LoVo (cell line): ENCODE measurements at regions not wholly inside any gene's neighbourhood (a gene's known extent, or its start where the extent isn't known, plus 50 kb on each side); places are given as distances from the start of the nearest gene placed in this dataset.

Source experiments
- DNase-seq: peaks from one replicate; pipeline ENCODE4 v3.0.0-alpha.2; 2016; ENCODE audit warnings: low spot score

DNA sequence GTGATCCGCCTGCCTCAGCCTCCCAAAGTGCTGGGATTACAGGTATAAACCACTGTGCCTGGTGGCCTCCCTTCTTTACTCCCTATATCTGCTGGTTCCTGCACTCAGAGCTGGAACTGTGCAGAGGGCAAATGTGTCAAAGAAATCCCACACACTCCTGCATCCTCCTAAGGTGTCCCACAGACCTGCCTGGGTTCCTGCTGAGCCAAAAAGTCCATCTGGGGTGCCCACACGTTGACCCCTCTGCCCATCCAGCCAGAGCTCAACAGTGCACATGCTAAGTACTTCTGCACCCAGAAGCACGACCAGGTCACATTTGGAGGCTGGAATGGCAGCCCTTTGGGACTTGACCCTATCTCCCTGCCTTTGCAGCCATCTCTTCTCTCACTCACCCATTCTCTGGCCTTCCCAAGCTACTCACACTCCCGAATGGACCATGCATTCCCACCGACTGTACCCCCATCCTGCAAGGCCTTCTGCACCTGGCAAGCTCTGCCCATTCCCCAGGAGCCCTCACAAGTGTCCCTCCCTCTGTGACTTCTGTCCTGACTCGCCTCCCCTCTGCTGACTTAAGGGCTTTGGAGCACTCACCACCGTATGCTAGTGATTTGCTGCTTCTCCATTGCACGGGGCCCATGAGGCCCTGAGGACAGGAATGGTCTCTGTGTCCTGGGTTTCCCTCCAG, 152.1 kb downstream of the KCTD15 start:
- DNase-seq = no peak

DNA sequence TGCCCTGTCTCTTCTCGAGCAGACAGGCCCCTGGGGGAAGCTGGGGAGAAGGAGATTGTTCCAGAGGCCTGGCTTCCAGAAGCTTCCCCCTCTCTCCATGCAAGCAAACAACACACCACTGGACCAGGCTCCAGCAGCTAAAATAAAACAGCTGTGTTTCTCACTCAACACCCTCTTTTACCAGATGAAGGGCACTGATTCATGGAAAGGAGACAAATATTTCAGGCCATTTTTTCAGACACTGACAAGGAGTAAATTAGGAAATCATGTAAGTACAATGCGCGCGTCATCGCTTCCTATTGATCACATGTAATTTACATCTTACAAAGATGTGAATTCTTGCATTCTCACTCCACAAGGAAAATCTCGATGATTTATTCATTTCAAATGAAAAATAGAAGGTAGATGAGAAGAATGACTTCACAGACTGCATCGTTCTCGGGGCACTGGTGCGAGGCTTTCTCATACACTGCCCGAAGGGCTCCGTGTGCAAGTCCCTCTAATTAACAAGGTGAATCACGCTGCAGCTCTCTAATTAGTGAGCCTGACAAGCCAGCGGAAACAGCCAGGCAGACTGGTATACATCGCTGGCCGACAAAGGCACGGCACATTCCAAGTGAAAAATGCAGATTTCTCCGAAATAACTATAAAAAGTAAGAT, 153.6 kb downstream of the KCTD15 start:
- no peak for DNase-seq

DNA sequence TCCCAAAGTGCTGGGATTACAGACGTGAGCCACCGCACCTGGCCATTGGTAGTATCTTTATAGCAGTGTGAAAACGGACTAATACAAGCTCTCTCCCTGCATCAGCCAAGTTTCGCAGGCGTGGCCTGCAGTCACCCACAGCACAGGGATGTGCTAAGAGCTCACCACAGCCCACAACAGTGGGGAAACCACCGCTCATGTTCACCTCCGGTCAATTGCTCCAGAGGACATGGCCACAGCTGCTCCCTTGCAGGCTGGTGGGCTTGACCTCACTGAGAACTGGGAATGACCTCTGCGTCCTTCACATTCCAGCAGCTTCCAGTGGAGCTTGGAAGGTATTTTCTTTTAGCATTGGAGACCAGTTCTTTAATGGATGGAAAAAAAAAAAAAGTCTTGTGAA, 156.4 kb downstream of the KCTD15 start:
- no peak for DNase-seq

DNA sequence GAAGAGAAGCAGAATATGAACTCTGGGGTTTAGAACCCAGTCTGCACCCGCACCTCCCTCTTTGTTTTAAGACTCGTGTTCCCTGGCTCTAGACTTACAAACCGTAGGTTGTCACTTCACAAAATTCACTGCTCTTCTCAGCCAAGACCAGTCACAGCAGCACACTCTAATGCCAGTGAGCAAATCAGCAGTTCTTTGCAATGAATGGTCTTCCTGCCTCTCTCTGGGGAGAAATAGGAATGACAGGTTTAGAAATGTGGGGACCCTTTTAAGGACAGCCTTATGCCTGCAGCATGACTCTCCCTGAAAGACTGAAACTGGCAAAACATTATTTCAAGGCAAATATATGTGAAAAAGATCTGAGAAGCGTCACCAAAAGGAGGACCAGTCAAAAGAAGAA, 156.9 kb downstream of the KCTD15 start:
- DNase-seq = no peak

DNA sequence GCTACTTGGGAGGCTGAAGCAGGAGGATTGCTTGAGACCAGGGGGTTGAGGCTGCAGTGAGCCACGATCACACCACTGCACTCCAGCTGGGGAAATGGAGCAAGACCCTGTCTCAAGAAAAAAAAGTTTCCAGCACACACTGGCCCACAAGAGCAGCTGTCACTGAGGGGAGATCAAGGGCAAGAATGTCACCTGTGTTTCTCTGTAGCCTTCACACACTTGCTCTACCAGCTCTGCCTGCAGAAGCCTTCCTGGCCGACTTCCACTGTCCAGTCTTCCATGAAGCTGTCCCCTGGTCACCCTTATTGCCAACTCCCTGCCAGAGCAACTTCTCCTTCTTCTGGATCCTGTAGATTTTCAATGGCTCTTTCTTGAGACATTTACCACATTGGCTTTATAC, 158.0 kb downstream of the KCTD15 start:
- no peak for DNase-seq

DNA sequence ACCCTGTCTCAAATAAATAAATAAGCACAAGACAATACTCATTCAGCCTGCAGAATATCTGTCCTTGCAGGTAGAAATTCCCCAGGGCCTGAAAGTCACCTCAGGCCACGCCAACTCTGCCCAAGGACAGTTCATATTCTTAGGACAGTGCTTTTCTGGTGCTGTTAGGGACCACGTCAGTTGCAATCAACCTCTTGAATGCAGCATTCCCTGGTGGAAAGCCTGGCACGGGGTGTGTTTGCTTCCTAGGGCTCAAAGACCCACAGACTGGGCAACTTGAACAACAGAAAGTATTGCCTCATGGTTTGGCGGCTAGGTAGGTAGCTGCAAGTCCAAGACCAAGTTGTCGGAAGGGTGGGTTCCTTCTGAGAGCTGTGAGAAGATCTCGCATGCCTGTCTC, 160.3 kb downstream of the KCTD15 start:
- DNase-seq = no peak

DNA sequence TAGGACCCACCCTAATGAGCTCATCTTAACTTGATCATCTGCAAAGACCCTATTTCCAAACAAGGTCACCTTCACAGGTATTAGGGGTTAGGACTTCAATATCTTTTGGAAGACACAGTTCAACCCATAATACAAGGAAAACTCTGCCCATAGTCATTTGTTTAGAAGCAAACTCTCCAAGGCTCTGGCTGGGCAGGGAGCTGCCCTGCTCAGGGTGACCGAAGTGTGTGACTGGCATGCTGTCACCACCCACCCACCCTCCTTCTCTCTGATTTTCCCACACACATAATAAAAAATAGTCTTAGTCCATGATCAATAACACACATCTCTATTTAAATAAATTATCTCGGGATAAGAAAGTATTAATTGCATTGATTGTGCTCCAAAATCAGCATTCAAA, 161.1 kb downstream of the KCTD15 start:
- DNase-seq = no peak

DNA sequence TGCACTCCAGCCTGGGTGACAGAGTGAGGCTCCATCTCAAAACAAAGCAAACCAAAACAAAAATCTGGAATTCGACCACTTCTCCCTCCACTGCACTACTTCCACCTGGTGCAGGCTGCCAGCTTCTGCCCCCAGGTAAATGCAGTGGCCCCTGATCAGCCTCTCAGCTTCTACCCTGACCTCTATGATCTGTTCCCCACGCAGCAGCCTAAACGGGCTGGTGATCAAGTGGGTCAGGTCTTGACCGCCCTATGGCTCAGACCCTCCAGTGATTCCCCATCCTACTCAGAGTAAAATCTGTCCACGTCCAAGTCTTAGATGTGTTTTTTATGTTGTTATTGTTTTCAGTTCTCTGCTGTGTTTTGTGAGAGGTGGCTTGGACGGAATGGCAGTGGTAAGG, 163.9 kb downstream of the KCTD15 start:
- no peak for DNase-seq

DNA sequence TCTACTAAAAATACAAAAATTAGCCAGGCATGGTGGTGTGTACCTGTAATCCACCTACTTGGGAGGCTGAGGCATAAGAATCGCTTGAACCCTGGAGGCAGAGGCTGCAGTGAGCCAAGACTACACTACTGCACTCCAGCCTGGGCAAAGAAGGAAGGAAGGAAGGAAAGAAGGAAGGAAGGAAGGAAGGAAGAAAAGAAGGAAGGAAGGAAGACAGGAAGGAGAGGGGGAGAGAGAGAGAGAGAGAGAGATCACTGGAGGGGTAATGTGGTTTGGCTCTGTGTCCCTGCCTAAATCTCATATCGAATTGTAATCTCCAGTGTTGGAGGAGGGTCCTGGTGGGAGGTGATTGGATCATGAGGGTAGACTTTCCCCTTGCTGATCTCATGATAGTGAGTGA, 165.5 kb downstream of the KCTD15 start:
- DNase-seq = no peak

DNA sequence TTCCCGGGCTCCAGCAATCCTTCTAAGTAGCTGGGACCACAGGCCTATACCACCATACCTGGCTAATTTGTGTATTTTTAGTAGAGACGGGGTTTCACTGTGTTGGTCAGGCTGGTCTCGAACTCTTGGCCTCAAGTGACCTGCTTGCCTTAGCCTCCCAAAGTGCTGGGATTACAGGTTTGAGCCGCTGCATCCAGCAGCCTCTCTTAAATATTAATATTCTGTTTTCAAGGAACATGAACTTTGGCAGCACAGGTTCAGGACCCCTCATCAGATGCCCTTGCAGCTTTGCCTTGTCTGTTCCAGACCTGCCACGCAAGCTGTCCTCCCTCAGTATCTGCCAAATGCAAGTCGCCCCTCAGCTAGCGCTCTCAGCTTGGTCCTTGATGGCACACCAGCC, 166.8 kb downstream of the KCTD15 start:
- no peak for DNase-seq

DNA sequence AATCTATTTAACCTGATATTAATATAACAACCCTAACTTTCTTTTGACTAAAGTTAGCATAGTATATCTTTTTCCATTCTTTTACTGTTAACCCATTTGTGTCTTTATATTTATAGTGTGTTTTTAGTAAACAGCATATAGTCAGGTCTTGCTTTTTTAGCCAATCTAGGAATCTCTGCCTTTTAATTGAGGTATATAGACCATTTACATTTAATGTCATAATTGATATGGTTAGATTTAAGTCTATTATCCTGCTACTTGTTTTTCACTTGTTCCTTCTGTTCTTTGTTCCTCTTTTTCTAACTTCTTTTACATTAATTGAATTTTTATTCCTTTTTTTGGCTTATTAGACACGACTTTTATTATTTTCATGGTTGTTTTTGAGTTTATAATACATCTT, 174.4 kb downstream of the KCTD15 start:
- DNase-seq = no peak

DNA sequence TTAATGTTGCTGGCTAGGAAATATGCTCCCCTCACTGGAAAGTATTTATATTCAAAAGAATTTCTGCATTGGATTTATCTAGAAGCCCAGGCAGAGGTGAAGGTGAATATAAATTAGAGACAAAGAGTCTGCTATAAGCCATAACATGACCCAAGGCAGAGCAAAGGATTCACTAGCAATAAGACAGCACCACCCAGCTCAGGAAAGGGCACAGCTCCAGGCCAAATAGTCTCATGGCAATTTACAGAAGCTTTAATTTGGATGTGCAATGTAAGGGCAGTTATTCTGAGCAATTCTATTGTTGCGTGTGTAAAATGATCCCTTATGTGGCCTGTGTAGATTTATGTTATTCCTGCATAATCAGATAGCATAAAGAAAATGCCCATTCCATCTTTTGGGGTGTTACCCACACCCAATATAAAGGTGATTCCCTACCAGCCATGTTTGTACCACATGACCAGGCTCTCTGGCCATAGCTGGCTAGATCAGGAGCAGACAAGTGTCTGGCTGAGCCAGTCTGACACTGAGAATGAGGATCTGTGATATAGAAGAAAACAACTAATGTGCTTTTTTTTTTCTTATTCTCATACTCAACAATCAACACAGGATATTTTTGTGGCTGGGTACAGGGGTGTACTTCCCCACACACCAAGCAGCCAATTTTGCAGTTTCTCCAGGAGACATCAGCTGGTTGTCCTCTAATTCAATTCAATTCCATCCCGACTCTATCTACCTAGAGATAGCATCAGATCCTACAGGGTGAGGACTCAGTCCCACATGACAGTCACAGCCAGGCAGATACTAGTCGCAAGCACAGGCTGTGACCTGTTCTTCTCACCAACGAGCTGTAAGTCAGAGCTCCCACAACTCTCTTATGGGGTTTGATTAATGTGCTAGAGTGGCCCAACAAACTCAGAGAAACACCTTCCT, 181.4 kb downstream of the KCTD15 start:
- DNase-seq = no peak

DNA sequence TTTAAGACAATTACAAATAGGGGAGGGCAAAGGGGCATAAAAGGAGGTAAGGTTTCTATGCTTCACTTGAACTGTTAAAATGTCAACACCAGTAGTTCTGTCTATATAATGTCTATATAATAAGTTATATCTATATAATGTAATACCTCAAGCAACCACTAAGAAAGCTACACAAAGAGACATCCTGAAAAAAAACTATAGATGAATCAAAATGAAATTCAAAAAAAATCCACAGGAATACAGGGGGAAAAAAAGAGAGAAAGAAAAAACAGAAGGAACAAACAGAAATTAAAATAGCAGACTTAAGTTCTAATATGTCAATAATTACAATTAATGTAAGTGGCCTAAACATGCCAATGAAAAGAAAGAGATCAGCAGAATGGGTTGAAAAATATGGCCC, 186.0 kb downstream of the KCTD15 start:
- DNase-seq = no peak

DNA sequence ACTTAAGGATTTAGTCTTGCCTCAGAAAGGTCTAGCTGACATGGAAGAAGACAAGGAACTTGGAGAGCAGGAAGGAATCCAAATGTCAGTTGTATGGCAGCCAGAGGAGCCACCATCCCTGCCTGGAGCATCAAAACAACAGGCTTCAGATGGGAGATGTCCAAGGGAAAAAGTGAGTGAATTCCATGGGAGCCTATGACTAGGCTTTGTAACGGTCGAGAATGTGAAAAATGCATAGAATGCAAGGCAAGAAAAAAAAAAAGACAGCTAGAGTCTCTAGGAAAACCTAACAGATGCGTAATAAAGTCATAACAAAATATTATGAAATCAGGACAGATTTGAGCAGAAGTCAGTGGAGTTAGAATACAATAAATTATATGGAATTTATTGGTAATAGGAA, 183.7 kb upstream of the LSM14A start:
- no peak for DNase-seq

DNA sequence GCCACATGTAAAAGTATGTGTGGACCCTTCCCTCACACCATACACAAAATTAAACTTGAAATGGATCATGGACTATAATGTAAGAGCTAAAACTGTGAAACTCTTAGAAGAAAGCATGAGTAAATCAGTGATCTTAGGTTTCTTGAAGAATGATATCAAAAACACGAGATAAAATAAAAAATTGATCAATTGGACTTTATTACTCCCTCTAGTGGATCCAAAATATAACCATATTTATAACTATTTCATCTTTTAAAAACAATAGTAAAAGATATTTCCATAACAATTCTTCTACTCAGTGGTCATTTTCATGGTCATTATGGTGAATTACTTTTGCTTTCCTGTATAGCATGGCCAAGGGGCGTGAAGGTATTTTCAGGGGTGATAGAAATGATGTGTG, 174.6 kb upstream of the LSM14A start:
- no peak for DNase-seq

DNA sequence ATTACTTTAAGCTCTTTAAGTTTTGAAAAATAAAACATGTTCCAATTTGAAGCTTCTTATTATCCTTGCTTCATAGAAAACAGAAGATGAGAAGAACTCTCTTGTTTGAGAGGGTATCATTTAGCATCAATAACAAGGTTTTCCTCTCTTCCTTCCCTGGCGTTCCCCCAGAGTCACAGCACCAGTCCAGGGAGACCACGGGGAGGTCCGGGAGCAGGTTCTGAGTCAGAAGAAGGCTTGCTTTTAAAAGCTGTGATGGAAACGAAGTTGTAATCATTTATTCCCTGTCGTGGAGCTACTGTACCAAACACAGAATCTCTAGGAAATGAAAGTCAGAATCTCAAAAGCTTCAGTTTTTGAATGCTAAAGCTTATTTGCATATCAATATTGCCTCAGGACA, 174.0 kb upstream of the LSM14A start:
- DNase-seq = no peak

DNA sequence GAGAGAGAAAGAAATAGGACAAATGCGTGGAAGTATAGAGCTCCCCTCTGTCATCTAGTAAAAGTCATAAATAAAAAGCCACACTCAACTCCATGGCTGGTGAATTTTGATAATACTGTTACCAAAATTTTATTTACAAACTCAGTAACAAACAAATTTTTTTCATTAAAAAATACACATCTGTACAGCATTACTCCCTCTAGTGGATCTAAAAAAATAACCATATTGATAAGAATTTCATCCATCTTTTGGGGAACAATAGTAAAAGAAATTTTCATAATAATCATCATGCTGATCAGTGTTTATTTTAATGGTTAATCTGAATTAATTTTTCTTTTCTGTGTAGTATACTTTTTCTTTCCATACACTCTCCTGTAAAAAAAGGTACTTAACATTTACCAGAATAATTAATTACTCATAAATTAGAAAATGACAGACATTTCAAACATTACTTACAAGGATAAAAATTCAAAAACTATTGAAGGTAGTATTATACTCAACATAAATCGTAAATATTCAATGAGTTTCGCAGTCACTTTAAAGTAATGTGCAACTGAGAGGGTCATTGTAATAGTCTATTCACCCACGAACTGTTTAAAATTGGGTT, 173.5 kb upstream of the LSM14A start:
- DNase-seq = no peak

DNA sequence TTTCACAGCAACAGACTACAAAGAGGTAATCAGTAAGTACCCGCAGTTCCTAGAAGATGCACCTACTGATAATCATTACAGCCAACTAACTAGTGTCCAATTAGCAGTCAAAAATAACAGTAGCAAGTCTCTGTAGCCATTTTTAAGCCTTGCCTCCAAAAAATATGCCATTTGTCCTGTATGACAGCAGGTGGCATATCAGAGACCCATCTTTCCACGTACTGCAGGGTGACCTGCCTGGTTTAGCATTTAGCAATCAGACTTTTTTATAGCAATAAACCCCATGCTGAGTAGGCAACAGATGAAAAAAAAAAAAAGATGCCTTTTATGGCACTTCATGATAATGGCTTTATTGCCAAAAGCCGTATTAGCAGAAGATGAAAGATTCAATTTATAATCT, 155.3 kb upstream of the LSM14A start:
- DNase-seq = no peak

DNA sequence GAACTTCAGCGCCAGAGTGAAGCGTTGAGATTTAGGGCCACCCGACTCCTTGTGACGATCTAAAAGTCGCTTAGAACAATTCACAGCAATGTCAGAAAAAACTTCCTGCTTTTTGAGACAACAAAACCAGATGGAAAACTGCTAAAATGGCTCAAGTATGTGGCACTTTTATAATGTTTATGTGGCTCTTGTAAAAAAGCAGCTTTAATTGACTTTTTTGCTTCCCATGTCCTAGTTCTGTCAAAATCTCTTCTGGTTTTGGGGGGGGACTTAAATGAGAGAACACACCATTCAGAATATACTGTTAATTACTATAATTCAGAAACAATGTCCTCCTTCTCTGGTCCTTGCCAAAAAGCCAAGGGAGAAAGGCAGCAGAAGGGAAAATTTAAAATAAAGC, 154.7 kb upstream of the LSM14A start:
- DNase-seq = no peak

DNA sequence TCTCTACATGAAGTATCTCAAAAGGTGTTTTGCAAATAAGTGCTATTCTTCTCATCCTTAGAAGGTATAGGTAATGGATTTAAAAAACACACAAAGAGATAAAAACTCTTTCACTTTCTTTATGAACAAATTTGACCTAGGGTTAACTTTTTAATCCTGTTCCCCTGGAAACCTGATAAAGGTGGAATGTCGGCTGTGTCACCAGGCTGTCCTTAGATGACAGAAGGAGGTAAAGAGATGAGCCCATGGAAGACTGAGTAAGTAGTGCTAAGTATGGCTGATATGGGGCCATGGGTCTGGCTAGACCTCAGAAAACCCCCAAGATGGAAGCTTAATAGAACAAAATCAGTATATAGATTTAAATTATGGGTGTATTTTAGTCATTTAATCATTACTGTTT, 153.8 kb upstream of the LSM14A start:
- no peak for DNase-seq

DNA sequence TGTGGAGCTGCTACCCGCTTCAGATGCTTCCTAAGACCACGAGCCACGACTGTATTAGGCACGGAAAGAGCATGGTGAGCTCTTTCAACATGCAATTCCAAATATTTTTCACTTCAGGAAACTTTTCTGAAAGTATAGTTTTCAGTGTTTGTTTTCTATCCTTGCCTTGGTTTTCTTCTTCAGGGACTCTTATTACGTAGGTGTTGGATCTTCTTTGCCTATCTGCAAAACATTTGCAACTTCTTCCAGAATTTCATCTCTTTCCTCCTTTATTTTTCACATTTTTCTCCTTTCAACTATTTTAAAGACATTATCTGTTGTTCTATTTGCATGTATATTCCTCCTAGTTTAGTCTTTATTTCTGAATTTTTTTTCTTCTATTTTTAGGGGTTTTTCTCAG, 148.9 kb upstream of the LSM14A start:
- DNase-seq = no peak

DNA sequence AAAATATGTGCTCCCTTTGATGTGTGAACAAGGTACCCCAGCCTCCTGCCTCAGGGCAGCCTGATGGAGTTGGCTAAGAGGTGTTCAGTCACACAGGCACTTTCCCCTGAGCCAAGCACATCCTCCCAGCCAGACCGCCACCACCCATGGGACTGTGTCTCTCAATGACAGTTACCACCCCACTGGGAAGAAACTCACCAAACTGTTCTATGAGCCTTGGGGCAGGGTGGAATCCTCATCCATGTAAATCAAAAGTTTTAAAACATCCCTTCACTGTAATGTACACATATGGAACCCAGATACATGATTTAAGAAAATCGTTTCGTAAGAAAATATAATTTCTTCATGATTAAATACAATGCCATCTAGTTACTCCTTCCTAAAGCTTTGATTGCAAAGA, 138.4 kb upstream of the LSM14A start:
- DNase-seq = no peak
